HFFc6 (cell line): ENCODE measurements at regions not wholly inside any gene's neighbourhood (a gene's known extent, or its start where the extent isn't known, plus 50 kb on each side); places are given as distances from the start of the nearest gene placed in this dataset.

Experiments used
- DNase-seq: peaks from one replicate; pipeline ENCODE4 v3.0.0-alpha.2; 2018
- H3K27ac Mint-ChIP-seq: 2 replicates; pipeline ENCODE4 v1.8.0; 2020; ENCODE audit warnings: mild to moderate bottlenecking, mixed read lengths
- H3K27me3 Mint-ChIP-seq: 2 replicates; pipeline ENCODE4 v1.8.0; 2021; ENCODE audit warnings: mild to moderate bottlenecking, moderate library complexity, mixed read lengths; ENCODE audit not compliant: insufficient read depth
- H3K36me3 Mint-ChIP-seq: 2 replicates; pipeline ENCODE4 v1.8.0; 2021; ENCODE audit warnings: low read depth, mixed read lengths
- H3K4me1 Mint-ChIP-seq: 2 replicates; pipeline ENCODE4 v1.8.0; 2020; ENCODE audit warnings: low read depth, mixed read lengths
- H3K4me3 Mint-ChIP-seq: 2 replicates; pipeline ENCODE4 v1.8.0; 2020; ENCODE audit warnings: mild to moderate bottlenecking, moderate library complexity, mixed read lengths
- H3K9me3 Mint-ChIP-seq: 2 replicates; pipeline ENCODE4 v1.8.0; 2020; ENCODE audit warnings: mild to moderate bottlenecking, mixed read lengths
- TF ChIP-seq, protein P1 (sequence below): fragments of 200-600 bp; sonication (generic); IDR thresholded peaks from 2 replicates; pipeline ENCODE4 v1.5.0; 2021; ENCODE audit warnings: antibody characterized with exemption, mild to moderate bottlenecking

- no peaks in the 10 kb centered on the region for H3K9me3 Mint-ChIP-seq
- H3K27ac Mint-ChIP-seq, result no peak overlapping the region
- no peak overlapping the region for H3K4me3 Mint-ChIP-seq
- TF ChIP-seq, protein P1, sequence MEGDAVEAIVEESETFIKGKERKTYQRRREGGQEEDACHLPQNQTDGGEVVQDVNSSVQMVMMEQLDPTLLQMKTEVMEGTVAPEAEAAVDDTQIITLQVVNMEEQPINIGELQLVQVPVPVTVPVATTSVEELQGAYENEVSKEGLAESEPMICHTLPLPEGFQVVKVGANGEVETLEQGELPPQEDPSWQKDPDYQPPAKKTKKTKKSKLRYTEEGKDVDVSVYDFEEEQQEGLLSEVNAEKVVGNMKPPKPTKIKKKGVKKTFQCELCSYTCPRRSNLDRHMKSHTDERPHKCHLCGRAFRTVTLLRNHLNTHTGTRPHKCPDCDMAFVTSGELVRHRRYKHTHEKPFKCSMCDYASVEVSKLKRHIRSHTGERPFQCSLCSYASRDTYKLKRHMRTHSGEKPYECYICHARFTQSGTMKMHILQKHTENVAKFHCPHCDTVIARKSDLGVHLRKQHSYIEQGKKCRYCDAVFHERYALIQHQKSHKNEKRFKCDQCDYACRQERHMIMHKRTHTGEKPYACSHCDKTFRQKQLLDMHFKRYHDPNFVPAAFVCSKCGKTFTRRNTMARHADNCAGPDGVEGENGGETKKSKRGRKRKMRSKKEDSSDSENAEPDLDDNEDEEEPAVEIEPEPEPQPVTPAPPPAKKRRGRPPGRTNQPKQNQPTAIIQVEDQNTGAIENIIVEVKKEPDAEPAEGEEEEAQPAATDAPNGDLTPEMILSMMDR, result no peak
- DNase-seq, result no peak
- H3K27me3 Mint-ChIP-seq, result no peaks in the 10 kb centered on the region; the same call in 1 of the 2 replicates
- no peaks in the 10 kb centered on the region for H3K36me3 Mint-ChIP-seq
- H3K4me1 Mint-ChIP-seq, result peaks cover 9% of the 10 kb centered on the region; the same call in 1 of the 2 replicates
These were observed 286.6 kb downstream of the UBE3D start for GRCh38 chr6:82779041-82779440.

GRCh38 chr6:82780334-82780733 is 285.3 kb downstream of the UBE3D start:
- Mint-ChIP-seq H3K4me1 (peaks cover 16% of the 10 kb centered on the region; the same call in 1 of the 2 replicates), H3K36me3 (no peaks in the 10 kb centered on the region), H3K4me3 (no peak overlapping the region), H3K27ac (no peak overlapping the region), H3K27me3 (no peaks in the 10 kb centered on the region; the same call in 1 of the 2 replicates), H3K9me3 (no peaks in the 10 kb centered on the region)
- no peak for DNase-seq
- TF ChIP-seq, protein P1, result no peak

DNA sequence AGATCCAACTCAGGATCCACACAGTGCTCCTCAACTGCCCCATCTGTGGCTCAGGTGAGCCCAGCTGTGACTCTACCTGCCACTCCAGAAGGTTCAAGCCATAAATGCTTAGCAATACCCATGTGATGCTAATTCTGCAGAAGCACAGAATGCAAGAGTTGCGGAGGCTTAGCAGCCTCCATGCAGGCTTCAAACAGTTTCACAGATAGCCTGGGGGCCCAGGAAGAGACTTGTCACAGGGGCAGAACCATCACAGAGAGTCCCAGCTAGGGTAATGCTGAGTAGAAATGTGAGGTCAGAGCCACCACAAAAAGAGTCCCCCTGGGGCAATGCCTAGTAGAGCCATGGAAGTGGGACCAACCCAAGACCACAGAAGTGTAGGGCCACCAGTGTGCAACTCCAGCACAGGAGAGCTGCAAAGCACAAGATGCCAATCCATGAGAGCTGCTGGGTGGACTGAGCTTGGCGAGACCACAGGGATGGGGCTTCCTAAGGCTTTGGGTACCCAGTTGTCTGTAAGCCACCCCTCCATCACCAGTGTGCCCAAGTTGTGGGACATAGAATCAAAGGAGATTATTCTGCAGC is 283.9 kb downstream of the UBE3D start:
- Mint-ChIP-seq H3K4me3 (no peak overlapping the region), H3K36me3 (no peaks in the 10 kb centered on the region), H3K4me1 (peaks cover 8% of the 10 kb centered on the region; the same call in 1 of the 2 replicates), H3K27me3 (no peaks in the 10 kb centered on the region; the same call in 1 of the 2 replicates), H3K9me3 (no peaks in the 10 kb centered on the region), H3K27ac (no peak overlapping the region)
- no peak for DNase-seq
- TF ChIP-seq, protein P1, result no peak

DNA sequence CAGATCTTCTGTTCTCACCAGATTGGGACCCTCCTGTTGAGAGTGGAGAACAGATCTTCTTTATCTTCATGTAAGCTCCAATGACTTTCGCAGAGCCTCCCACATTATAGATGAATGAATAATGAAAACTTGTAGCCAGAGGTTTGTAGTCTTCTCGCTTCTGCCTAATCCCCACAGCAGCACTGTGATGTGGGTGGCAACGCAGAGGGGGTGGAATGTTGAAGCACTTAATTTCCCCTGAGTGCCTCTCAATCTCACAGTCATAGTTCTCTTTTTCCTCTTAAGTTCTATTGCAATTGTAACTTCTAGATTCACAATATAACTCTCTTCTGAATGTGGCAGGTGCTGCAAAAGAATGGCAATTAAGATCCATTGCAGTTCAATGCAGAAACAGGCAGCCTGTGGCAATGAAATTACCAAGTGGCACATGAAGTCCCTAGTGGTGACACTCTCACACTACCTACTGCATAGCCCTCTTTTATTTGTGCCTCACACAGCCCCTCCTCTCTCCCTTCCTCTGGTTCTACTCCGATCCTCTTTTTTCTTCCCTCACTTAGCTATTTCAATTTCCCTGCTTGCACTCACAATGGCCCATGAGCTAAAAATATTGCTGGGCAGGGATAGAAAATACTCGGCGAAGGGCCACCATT is 281.9 kb downstream of the UBE3D start:
- Mint-ChIP-seq H3K9me3 (no peaks in the 10 kb centered on the region; the same call in 1 of the 2 replicates), H3K4me3 (no peak overlapping the region), H3K36me3 (no peaks in the 10 kb centered on the region), H3K27me3 (no peaks in the 10 kb centered on the region; the same call in 1 of the 2 replicates), H3K4me1 (peaks cover 8% of the 10 kb centered on the region; the same call in 1 of the 2 replicates), H3K27ac (no peak overlapping the region)
- TF ChIP-seq, protein P1, result peak; percentile 46
- DNase-seq, result no peak

GRCh38 chr6:82785206-82785605 is 280.4 kb downstream of the UBE3D start:
- TF ChIP-seq, protein P1, result no peak
- no peak overlapping the region for H3K4me3 Mint-ChIP-seq
- no peaks in the 10 kb centered on the region for H3K36me3 Mint-ChIP-seq
- peaks cover 8% of the 10 kb centered on the region; the same call in 1 of the 2 replicates for H3K4me1 Mint-ChIP-seq
- DNase-seq, result no peak
- peaks cover 2% of the 10 kb centered on the region for H3K27me3 Mint-ChIP-seq
- H3K27ac Mint-ChIP-seq, result no peak overlapping the region
- H3K9me3 Mint-ChIP-seq, result no peaks in the 10 kb centered on the region; the same call in 1 of the 2 replicates
